ENCODE measurements at regions not wholly inside any gene's neighbourhood (a gene's known extent, or its start where the extent isn't known, plus 50 kb on each side); places are given as distances from the start of the nearest gene placed in this dataset.

- no peaks in the 10 kb centered on the region for H4K20me1 ChIP-seq (ENCODE audit: insufficient read depth, low read length)
- no peaks in the 10 kb centered on the region for H3K9me1 ChIP-seq (ENCODE audit: insufficient read depth, low read length)
- TF ChIP-seq, protein P1, sequence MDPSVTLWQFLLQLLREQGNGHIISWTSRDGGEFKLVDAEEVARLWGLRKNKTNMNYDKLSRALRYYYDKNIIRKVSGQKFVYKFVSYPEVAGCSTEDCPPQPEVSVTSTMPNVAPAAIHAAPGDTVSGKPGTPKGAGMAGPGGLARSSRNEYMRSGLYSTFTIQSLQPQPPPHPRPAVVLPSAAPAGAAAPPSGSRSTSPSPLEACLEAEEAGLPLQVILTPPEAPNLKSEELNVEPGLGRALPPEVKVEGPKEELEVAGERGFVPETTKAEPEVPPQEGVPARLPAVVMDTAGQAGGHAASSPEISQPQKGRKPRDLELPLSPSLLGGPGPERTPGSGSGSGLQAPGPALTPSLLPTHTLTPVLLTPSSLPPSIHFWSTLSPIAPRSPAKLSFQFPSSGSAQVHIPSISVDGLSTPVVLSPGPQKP (IDR thresholded peaks at IDR 0.05; ENCODE audit: borderline replicate concordance, low read depth, low read length) = no peak
- TF ChIP-seq MAFK (IDR thresholded peaks at IDR 0.05; ENCODE audit: low read depth, low read length) = no peak
- no peak for TF ChIP-seq NFE2L2 (IDR thresholded peaks at IDR 0.05; ENCODE audit: low read depth, low read length)
- TF ChIP-seq MXI1 (IDR thresholded peaks at IDR 0.05; ENCODE audit: borderline replicate concordance, low read depth, low read length) = no peak
- TF ChIP-seq POLR2A (IDR thresholded peaks at IDR 0.05; ENCODE audit: low read depth, low read length) = no peak
- TF ChIP-seq, protein P2, sequence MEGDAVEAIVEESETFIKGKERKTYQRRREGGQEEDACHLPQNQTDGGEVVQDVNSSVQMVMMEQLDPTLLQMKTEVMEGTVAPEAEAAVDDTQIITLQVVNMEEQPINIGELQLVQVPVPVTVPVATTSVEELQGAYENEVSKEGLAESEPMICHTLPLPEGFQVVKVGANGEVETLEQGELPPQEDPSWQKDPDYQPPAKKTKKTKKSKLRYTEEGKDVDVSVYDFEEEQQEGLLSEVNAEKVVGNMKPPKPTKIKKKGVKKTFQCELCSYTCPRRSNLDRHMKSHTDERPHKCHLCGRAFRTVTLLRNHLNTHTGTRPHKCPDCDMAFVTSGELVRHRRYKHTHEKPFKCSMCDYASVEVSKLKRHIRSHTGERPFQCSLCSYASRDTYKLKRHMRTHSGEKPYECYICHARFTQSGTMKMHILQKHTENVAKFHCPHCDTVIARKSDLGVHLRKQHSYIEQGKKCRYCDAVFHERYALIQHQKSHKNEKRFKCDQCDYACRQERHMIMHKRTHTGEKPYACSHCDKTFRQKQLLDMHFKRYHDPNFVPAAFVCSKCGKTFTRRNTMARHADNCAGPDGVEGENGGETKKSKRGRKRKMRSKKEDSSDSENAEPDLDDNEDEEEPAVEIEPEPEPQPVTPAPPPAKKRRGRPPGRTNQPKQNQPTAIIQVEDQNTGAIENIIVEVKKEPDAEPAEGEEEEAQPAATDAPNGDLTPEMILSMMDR (conservative IDR thresholded peaks at IDR 0.05; ENCODE audit: low read depth, low read length) = no peak
- no peak for TF ChIP-seq FOS (IDR thresholded peaks at IDR 0.05; ENCODE audit: low read depth, low read length)
- no peak for TF ChIP-seq RCOR1 (IDR thresholded peaks at IDR 0.05; ENCODE audit: insufficient replicate concordance, low read length)
- no peak for TF ChIP-seq SMC3 (IDR thresholded peaks at IDR 0.05; ENCODE audit: low read depth, low read length)
- no peak for TF ChIP-seq RFX5 (IDR thresholded peaks at IDR 0.05; ENCODE audit: low read depth, low read length)
- no peak for TF ChIP-seq USF2 (IDR thresholded peaks at IDR 0.05; ENCODE audit: low read depth, low read length)
- no peak for TF ChIP-seq BHLHE40 (IDR thresholded peaks at IDR 0.05; ENCODE audit: low read depth, low read length)
- in situ Hi-C loops (cut with MboI; ENCODE audit: low sequenced_read_pairs) (loop anchor here (10.0 to 25.0 kb wide), 2 partner anchors 130 to 292 kb away; no protein-coding TSS in a partner anchor), intact Hi-C loops (cut with micrococcal nuclease) (loop anchor here (10.0 kb wide), 1 partner anchor 350 kb away; no protein-coding TSS in a partner anchor), dilution Hi-C loops (cut with HindIII; ENCODE audit: low sequenced_read_pairs, unreplicated experiment) (no loop called here)
- H3K14ac ChIP-seq (replicated peaks; ENCODE audit: low read depth, low read length) = no peak overlapping the region
- no peak overlapping the region for H4K91ac ChIP-seq (ENCODE audit: insufficient read depth, low read depth, low read length)
- H3K9me3 ChIP-seq (ENCODE audit: control insufficient read depth, insufficient read depth, low read length) = no peaks in the 10 kb centered on the region; the same call in 1 of the 2 replicates
- H3K56ac ChIP-seq (ENCODE audit: extremely low read depth, insufficient read depth, low read length) = no peak overlapping the region
- DNase-seq = no peak
- no peak overlapping the region for H3K4me3 ChIP-seq (ENCODE audit: insufficient read depth, low read depth, low read length)
- no peak for ATAC-seq (ENCODE audit: low read depth)
- no peak overlapping the region for H2BK20ac ChIP-seq (ENCODE audit: low read depth, low read length)
- no peak overlapping the region for H2AK5ac ChIP-seq (ENCODE audit: low read depth, low read length)
- CTCF ChIA-PET = no interaction called here
- no TSS peak for BruUV-seq (replicated peaks)
- POLR2A ChIA-PET (ENCODE audit: unreplicated experiment) = no interaction called here
- no peak overlapping the region for H3K18ac ChIP-seq (ENCODE audit: low read depth, low read length)
- H2BK120ac ChIP-seq (ENCODE audit: low read depth, low read length) = no peak overlapping the region
- H3K9ac ChIP-seq (ENCODE audit: low read depth, low read length) = no peak overlapping the region
- no peak overlapping the region for H2AK9ac ChIP-seq (replicated peaks; ENCODE audit: low read depth, low read length, poor library complexity)
- no peak overlapping the region for H3K27ac ChIP-seq (ENCODE audit: insufficient read depth, low read length)
- H3K4ac ChIP-seq (ENCODE audit: low read depth, low read length) = no peak overlapping the region
- no peaks in the 10 kb centered on the region for H3K4me1 ChIP-seq (ENCODE audit: control insufficient read depth, insufficient read depth, low read length)
- peaks cover 3% of the 10 kb centered on the region; the same call in 1 of the 2 replicates for H3K27me3 ChIP-seq (ENCODE audit: control insufficient read depth, insufficient read depth, low read length)
- no peak overlapping the region for H2BK5ac ChIP-seq (ENCODE audit: low read depth, low read length, poor library complexity, severe bottlenecking)
- no peak overlapping the region for H3K4me2 ChIP-seq (ENCODE audit: low read depth, low read length)
- H3K36me3 ChIP-seq (ENCODE audit: control insufficient read depth, insufficient read depth, low read length) = no peaks in the 10 kb centered on the region
- H4K5ac ChIP-seq (ENCODE audit: low read depth, low read length) = no peak overlapping the region
- H2BK15ac ChIP-seq (ENCODE audit: low read depth, low read length) = no peak overlapping the region
- no peak overlapping the region for H4K8ac ChIP-seq (ENCODE audit: low read depth in 2 of 2, low read length in 2 of 2)
- no peak overlapping the region for H2AFZ ChIP-seq (replicated peaks; ENCODE audit: low read length, poor library complexity)
- no CpG with 5 or more reads among the region's 7 CpGs for WGBS, 2 experiments (ENCODE audit: extremely low coverage in 2 of 2, insufficient read length in 1 of 2)
- no peaks in the 10 kb centered on the region for H3K79me1 ChIP-seq (ENCODE audit: low read depth in 1 of 2, low read length in 2 of 2)
- no peak overlapping the region for H3K23ac ChIP-seq (ENCODE audit: low read depth, low read length)
Observed at GRCh38 chr3:75295013-75295412, 369.1 kb upstream of the FRG2C start.

Measured in IMR-90 (cell line).